ENCODE measurements at regions not wholly inside any gene's neighbourhood (a gene's known extent, or its start where the extent isn't known, plus 50 kb on each side); places are given as distances from the start of the nearest gene placed in this dataset.

GRCh38 chr1:79105500-79105899, 99.0 kb upstream of the ADGRL4 start:
- no peaks in the 10 kb centered on the region for H3K36me3 ChIP-seq (ENCODE audit: control insufficient read depth in 4 of 4, insufficient read depth in 3 of 4, low read depth in 1 of 4, low read length in 3 of 4)
- H3K9ac ChIP-seq (ENCODE audit: low read depth in 1 of 2, low read length in 2 of 2), result no peak overlapping the region
- WGBS, result 64% methylated on average over 2 of the region's 2 CpGs
- no peaks in the 10 kb centered on the region for H3K27me3 ChIP-seq (ENCODE audit: control insufficient read depth in 4 of 4, insufficient read depth in 4 of 4, low read length in 3 of 4)
- no peak overlapping the region for H3K27ac ChIP-seq (ENCODE audit: low read depth in 1 of 2, low read length in 2 of 2)
- H3K4me1 ChIP-seq (ENCODE audit: control insufficient read depth in 4 of 4, insufficient read depth in 4 of 4, low read length in 3 of 4), result no peaks in the 10 kb centered on the region
- no peak for DNase-seq (ENCODE audit: low spot score)
- H3K9me3 ChIP-seq (ENCODE audit: control insufficient read depth in 4 of 4, low read length in 3 of 4), result no peaks in the 10 kb centered on the region
- no peak overlapping the region for H3K4me3 ChIP-seq (ENCODE audit: low read depth in 1 of 3, low read length in 3 of 3)
- TF ChIP-seq RXRA (IDR thresholded peaks at IDR 0.05), result no peak

- Histone ChIP-seq H3K4me3 (ENCODE audit: low read depth in 1 of 3, low read length in 3 of 3) (no peak overlapping the region), H3K4me1 (ENCODE audit: control insufficient read depth in 4 of 4, insufficient read depth in 4 of 4, low read length in 3 of 4) (no peaks in the 10 kb centered on the region), H3K9me3 (ENCODE audit: control insufficient read depth in 4 of 4, low read length in 3 of 4) (no peaks in the 10 kb centered on the region), H3K36me3 (ENCODE audit: control insufficient read depth in 4 of 4, insufficient read depth in 3 of 4, low read depth in 1 of 4, low read length in 3 of 4) (no peaks in the 10 kb centered on the region), H3K9ac (ENCODE audit: low read depth in 1 of 2, low read length in 2 of 2) (no peak overlapping the region), H3K27ac (ENCODE audit: low read depth in 1 of 2, low read length in 2 of 2) (no peak overlapping the region), H3K27me3 (ENCODE audit: control insufficient read depth in 4 of 4, insufficient read depth in 4 of 4, low read length in 3 of 4) (no peaks in the 10 kb centered on the region)
- TF ChIP-seq SP1 (IDR thresholded peaks at IDR 0.05) (no peak), FOXA1 (IDR thresholded peaks at IDR 0.05) (no peak), MAX (IDR thresholded peaks at IDR 0.05) (no peak), ATF3 (IDR thresholded peaks at IDR 0.05) (no peak), CTCF (IDR thresholded peaks at IDR 0.05; ENCODE audit: low read depth, low read length, missing input control) (no peak), GABPA (IDR thresholded peaks at IDR 0.05 in 1 of 2, conservative IDR thresholded peaks at IDR 0.05 in 1 of 2) (no peak), HNF4G (IDR thresholded peaks at IDR 0.05) (no peak), TAF1 (conservative IDR thresholded peaks at IDR 0.05) (no peak), HNF4A (conservative IDR thresholded peaks at IDR 0.05) (no peak), FOXA2 (IDR thresholded peaks at IDR 0.05) (no peak), RAD21 (IDR thresholded peaks at IDR 0.05) (no peak), RXRA (IDR thresholded peaks at IDR 0.05) (no peak), EGR1 (IDR thresholded peaks at IDR 0.05; ENCODE audit: low read depth in 2 of 2) (no peak), JUND (IDR thresholded peaks at IDR 0.05) (no peak)
- TF ChIP-seq, protein P1, sequence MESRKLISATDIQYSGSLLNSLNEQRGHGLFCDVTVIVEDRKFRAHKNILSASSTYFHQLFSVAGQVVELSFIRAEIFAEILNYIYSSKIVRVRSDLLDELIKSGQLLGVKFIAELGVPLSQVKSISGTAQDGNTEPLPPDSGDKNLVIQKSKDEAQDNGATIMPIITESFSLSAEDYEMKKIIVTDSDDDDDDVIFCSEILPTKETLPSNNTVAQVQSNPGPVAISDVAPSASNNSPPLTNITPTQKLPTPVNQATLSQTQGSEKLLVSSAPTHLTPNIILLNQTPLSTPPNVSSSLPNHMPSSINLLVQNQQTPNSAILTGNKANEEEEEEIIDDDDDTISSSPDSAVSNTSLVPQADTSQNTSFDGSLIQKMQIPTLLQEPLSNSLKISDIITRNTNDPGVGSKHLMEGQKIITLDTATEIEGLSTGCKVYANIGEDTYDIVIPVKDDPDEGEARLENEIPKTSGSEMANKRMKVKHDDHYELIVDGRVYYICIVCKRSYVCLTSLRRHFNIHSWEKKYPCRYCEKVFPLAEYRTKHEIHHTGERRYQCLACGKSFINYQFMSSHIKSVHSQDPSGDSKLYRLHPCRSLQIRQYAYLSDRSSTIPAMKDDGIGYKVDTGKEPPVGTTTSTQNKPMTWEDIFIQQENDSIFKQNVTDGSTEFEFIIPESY (IDR thresholded peaks at IDR 0.05), result no peak
- TF ChIP-seq, protein P2, sequence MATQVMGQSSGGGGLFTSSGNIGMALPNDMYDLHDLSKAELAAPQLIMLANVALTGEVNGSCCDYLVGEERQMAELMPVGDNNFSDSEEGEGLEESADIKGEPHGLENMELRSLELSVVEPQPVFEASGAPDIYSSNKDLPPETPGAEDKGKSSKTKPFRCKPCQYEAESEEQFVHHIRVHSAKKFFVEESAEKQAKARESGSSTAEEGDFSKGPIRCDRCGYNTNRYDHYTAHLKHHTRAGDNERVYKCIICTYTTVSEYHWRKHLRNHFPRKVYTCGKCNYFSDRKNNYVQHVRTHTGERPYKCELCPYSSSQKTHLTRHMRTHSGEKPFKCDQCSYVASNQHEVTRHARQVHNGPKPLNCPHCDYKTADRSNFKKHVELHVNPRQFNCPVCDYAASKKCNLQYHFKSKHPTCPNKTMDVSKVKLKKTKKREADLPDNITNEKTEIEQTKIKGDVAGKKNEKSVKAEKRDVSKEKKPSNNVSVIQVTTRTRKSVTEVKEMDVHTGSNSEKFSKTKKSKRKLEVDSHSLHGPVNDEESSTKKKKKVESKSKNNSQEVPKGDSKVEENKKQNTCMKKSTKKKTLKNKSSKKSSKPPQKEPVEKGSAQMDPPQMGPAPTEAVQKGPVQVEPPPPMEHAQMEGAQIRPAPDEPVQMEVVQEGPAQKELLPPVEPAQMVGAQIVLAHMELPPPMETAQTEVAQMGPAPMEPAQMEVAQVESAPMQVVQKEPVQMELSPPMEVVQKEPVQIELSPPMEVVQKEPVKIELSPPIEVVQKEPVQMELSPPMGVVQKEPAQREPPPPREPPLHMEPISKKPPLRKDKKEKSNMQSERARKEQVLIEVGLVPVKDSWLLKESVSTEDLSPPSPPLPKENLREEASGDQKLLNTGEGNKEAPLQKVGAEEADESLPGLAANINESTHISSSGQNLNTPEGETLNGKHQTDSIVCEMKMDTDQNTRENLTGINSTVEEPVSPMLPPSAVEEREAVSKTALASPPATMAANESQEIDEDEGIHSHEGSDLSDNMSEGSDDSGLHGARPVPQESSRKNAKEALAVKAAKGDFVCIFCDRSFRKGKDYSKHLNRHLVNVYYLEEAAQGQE (IDR thresholded peaks at IDR 0.05), result no peak
- DNase-seq (ENCODE audit: low spot score), result no peak
- 76% methylated on average over 3 of the region's 3 CpGs for WGBS
Measured at GRCh38 chr1:79104617-79105016, 98.1 kb upstream of the ADGRL4 start.

Data from liver (tissue), 8 donors.